HK-2 (cell line): ENCODE measurements at regions not wholly inside any gene's neighbourhood (a gene's known extent, or its start where the extent isn't known, plus 50 kb on each side); places are given as distances from the start of the nearest gene placed in this dataset.

Experiments used
- DNase-seq: peaks from one replicate; pipeline ENCODE4 v3.0.0-alpha.2; 2018; ENCODE audit not compliant: unreplicated experiment

GRCh38 chr6:157769776-157770426 is 53.1 kb upstream of the SNX9 start:
- DNase-seq = no peak

GRCh38 chr6:157770946-157771345 is 52.1 kb upstream of the SNX9 start:
- no peak for DNase-seq

DNA sequence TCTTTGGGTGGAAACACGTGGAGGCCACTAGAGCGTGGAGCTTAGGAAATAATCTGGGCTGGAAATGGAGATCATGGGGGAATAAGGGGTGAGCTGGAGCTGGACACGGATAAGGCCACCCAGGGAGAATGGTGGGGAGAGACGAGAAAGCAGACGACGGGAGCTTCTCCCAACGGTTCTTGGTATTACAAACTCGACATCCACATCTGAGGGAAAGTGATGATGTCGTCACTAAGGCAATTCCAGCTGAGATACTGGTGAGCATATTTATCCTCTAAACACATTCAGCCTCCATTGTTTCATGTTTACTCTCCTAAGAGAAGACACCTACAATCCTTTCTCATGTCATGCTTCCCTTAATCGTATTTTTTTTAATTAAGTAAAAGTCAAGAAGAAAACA is 50.2 kb upstream of the SNX9 start:
- no peak for DNase-seq
